Calu3 (cell line): ENCODE measurements at regions not wholly inside any gene's neighbourhood (a gene's known extent, or its start where the extent isn't known, plus 50 kb on each side); places are given as distances from the start of the nearest gene placed in this dataset.

Experiments used
- BruUV-seq: library from RNA; stranded (reverse); fragments of 400-500 nt; replicated peaks from 2 replicates; lab custom pipeline; 2021; lab: Mats Ljungman, UMichigan
- CTCF ChIA-PET: fragments of 300-600 bp; sonication (Branson Sonifier 250); formaldehyde crosslinking; loops from one replicate; lab custom pipeline; 2022; ENCODE audit warnings: antibody characterized with exemption; lab: Charles Lee
- DNase-seq: peaks from one replicate; pipeline ENCODE4 v3.0.0; 2022
- H3K27ac Mint-ChIP-seq: one replicate; pipeline ENCODE4 v1.8.0; 2022; ENCODE audit warnings: mixed read lengths; ENCODE audit not compliant: unreplicated experiment
- H3K27me3 Mint-ChIP-seq: one replicate; pipeline ENCODE4 v1.8.0; 2022; ENCODE audit warnings: mixed read lengths; ENCODE audit not compliant: unreplicated experiment
- H3K36me3 Mint-ChIP-seq: one replicate; pipeline ENCODE4 v1.8.0; 2022; ENCODE audit warnings: mild to moderate bottlenecking, moderate library complexity, mixed read lengths; ENCODE audit not compliant: insufficient read depth, unreplicated experiment
- H3K4me1 Mint-ChIP-seq: one replicate; pipeline ENCODE4 v1.8.0; 2022; ENCODE audit warnings: mild to moderate bottlenecking, low read depth, mixed read lengths; ENCODE audit not compliant: unreplicated experiment
- H3K4me3 Mint-ChIP-seq: one replicate; pipeline ENCODE4 v1.8.0; 2022; ENCODE audit warnings: mild to moderate bottlenecking, low read depth, moderate library complexity, mixed read lengths; ENCODE audit not compliant: unreplicated experiment
- H3K9me3 Mint-ChIP-seq: one replicate; pipeline ENCODE4 v1.8.0; 2022; ENCODE audit warnings: low read depth, mixed read lengths; ENCODE audit not compliant: unreplicated experiment
- CTCF ChIP-seq: fragments of 200-600 bp; IDR thresholded peaks from one replicate; pipeline ENCODE4 v1.8.0; 2022; ENCODE audit warnings: antibody characterized with exemption; ENCODE audit not compliant: unreplicated experiment
- intact Hi-C: fragments of 100-400 bp; cut with micrococcal nuclease; formaldehyde crosslinking; loops from one replicate; pipeline ENCODE4 v1.10.0; 2022; ENCODE audit not compliant: unreplicated experiment

- H3K36me3 Mint-ChIP-seq = no peaks in the 10 kb centered on the region
- intact Hi-C loops = no loop called here
- no peak overlapping the region for H3K4me3 Mint-ChIP-seq
These were observed 81.7 kb downstream of the CCDC34 start for GRCh38 chr11:27281276-27281675.

GRCh38 chr11:27280140-27280539, 82.9 kb downstream of the CCDC34 start:
- H3K27ac Mint-ChIP-seq = no peak overlapping the region
- H3K36me3 Mint-ChIP-seq = no peaks in the 10 kb centered on the region
- DNase-seq = no peak
- no peaks in the 10 kb centered on the region for H3K9me3 Mint-ChIP-seq
- no peaks in the 10 kb centered on the region for H3K27me3 Mint-ChIP-seq
- H3K4me1 Mint-ChIP-seq = no peaks in the 10 kb centered on the region
- no peak overlapping the region for H3K4me3 Mint-ChIP-seq
- no TSS peak for BruUV-seq
- intact Hi-C loops = no loop called here
- TF ChIP-seq CTCF = no peak
- CTCF ChIA-PET = interaction anchor here (0.6 kb wide), 1 partner anchor 141 kb away, joined by 3 read pairs; no protein-coding TSS in a partner anchor

More at GRCh38 chr11:27281276-27281675, 81.7 kb downstream of the CCDC34 start:
- H3K4me1 Mint-ChIP-seq = no peaks in the 10 kb centered on the region
- no peak for TF ChIP-seq CTCF
- CTCF ChIA-PET = no interaction called here
- no peak overlapping the region for H3K27ac Mint-ChIP-seq
- no TSS peak for BruUV-seq
- H3K9me3 Mint-ChIP-seq = no peaks in the 10 kb centered on the region
- DNase-seq = no peak
- no peaks in the 10 kb centered on the region for H3K27me3 Mint-ChIP-seq

GRCh38 chr11:27279460-27279859, 83.6 kb downstream of the CCDC34 start:
- BruUV-seq = no TSS peak
- Mint-ChIP-seq H3K9me3 (no peaks in the 10 kb centered on the region), H3K4me3 (no peak overlapping the region), H3K4me1 (no peaks in the 10 kb centered on the region), H3K27ac (no peak overlapping the region), H3K27me3 (no peaks in the 10 kb centered on the region), H3K36me3 (no peaks in the 10 kb centered on the region)
- intact Hi-C loops = no loop called here
- DNase-seq = no peak
- no peak for TF ChIP-seq CTCF
- CTCF ChIA-PET = no interaction called here

GRCh38 chr11:27277843-27278242, 85.2 kb downstream of the CCDC34 start:
- Mint-ChIP-seq H3K36me3 (no peaks in the 10 kb centered on the region), H3K4me1 (no peaks in the 10 kb centered on the region), H3K4me3 (no peak overlapping the region), H3K9me3 (no peaks in the 10 kb centered on the region), H3K27ac (no peak overlapping the region), H3K27me3 (peaks cover 8% of the 10 kb centered on the region)
- CTCF ChIA-PET = no interaction called here
- DNase-seq = no peak
- no TSS peak for BruUV-seq
- intact Hi-C loops = no loop called here
- no peak for TF ChIP-seq CTCF

GRCh38 chr11:27276141-27276540, 86.9 kb downstream of the CCDC34 start:
- peaks cover 22% of the 10 kb centered on the region for H3K27me3 Mint-ChIP-seq
- CTCF ChIA-PET = no interaction called here
- H3K4me1 Mint-ChIP-seq = no peaks in the 10 kb centered on the region
- TF ChIP-seq CTCF = no peak
- no TSS peak for BruUV-seq
- intact Hi-C loops = no loop called here
- no peak overlapping the region for H3K4me3 Mint-ChIP-seq
- H3K27ac Mint-ChIP-seq = no peak overlapping the region
- H3K36me3 Mint-ChIP-seq = no peaks in the 10 kb centered on the region
- no peak for DNase-seq
- no peaks in the 10 kb centered on the region for H3K9me3 Mint-ChIP-seq
